ENCODE measurements at regions not wholly inside any gene's neighbourhood (a gene's known extent, or its start where the extent isn't known, plus 50 kb on each side); places are given as distances from the start of the nearest gene placed in this dataset.

DNA sequence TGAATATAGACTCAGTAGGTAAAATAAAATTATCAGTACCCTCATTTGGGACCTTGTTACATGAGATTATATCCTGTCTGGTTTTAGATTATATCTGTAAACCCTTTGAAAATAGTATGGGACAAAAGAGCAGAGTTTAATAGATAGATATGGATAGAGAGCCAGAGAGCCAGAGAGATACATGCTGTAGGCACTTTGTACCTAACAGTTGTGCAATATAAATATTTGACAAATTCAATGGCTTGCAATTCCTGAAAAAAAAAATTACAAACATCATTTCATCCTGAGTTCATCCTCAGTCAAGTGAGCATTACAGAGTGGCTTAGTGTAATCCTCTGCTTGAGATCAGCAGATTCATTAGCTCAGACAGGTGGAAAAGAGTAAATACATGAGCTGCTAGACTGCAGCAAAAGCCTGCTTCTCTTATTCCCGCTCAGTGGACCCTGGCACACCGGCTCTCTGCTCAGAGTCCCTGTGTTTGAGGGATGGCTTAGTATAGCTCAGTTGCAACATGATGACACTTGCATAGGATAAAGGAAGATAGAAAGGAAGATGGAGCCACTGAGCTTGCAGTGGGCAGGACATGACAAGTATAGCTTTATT lies 931.6 kb upstream of the GOT2 start:
- TF ChIP-seq, protein P1, sequence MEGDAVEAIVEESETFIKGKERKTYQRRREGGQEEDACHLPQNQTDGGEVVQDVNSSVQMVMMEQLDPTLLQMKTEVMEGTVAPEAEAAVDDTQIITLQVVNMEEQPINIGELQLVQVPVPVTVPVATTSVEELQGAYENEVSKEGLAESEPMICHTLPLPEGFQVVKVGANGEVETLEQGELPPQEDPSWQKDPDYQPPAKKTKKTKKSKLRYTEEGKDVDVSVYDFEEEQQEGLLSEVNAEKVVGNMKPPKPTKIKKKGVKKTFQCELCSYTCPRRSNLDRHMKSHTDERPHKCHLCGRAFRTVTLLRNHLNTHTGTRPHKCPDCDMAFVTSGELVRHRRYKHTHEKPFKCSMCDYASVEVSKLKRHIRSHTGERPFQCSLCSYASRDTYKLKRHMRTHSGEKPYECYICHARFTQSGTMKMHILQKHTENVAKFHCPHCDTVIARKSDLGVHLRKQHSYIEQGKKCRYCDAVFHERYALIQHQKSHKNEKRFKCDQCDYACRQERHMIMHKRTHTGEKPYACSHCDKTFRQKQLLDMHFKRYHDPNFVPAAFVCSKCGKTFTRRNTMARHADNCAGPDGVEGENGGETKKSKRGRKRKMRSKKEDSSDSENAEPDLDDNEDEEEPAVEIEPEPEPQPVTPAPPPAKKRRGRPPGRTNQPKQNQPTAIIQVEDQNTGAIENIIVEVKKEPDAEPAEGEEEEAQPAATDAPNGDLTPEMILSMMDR (conservative IDR thresholded peaks at IDR 0.05): no peak
- no peak for TF ChIP-seq ZFX (IDR thresholded peaks at IDR 0.05)
